T-helper 1 cell treated with Interleukin-12 subunit alpha and Interleukin-12 subunit beta and Interleukin-4 antibody, amounts not matched to agents 30 μg/mL and 1 μg/mL, for 36 hours (primary cell): ENCODE measurements at regions not wholly inside any gene's neighbourhood (a gene's known extent, or its start where the extent isn't known, plus 50 kb on each side); places are given as distances from the start of the nearest gene placed in this dataset.

ENCODE experiments used
- H3K27ac Mint-ChIP-seq: one replicate; pipeline ENCODE4 v1.8.0; 2021; ENCODE audit warnings: mild to moderate bottlenecking, mixed read lengths
- H3K27me3 Mint-ChIP-seq: one replicate; pipeline ENCODE4 v1.8.0; 2021; ENCODE audit warnings: low read depth, mixed read lengths
- H3K36me3 Mint-ChIP-seq: one replicate; pipeline ENCODE4 v1.8.0; 2021; ENCODE audit warnings: low read depth, mixed read lengths
- H3K4me1 Mint-ChIP-seq: one replicate; pipeline ENCODE4 v1.8.0; 2021; ENCODE audit warnings: low read depth, mixed read lengths
- H3K4me3 Mint-ChIP-seq: one replicate; pipeline ENCODE4 v1.8.0; 2021; ENCODE audit warnings: mild to moderate bottlenecking, moderate library complexity, mixed read lengths
- H3K9me3 Mint-ChIP-seq: one replicate; pipeline ENCODE4 v1.8.0; 2021; ENCODE audit warnings: mixed read lengths

- no peak overlapping the region for H3K27ac Mint-ChIP-seq
- H3K4me1 Mint-ChIP-seq: peaks cover 2% of the 10 kb centered on the region
- H3K27me3 Mint-ChIP-seq: no peaks in the 10 kb centered on the region
- no peak overlapping the region for H3K4me3 Mint-ChIP-seq
- no peaks in the 10 kb centered on the region for H3K36me3 Mint-ChIP-seq
- no peaks in the 10 kb centered on the region for H3K9me3 Mint-ChIP-seq
Measured at GRCh38 chr2:120785228-120785966, 49.7 kb downstream of the GLI2 start.

- Mint-ChIP-seq H3K27ac (no peak overlapping the region), H3K36me3 (no peaks in the 10 kb centered on the region), H3K9me3 (no peaks in the 10 kb centered on the region), H3K27me3 (no peaks in the 10 kb centered on the region), H3K4me3 (no peak overlapping the region), H3K4me1 (peaks cover 2% of the 10 kb centered on the region)
Measured at GRCh38 chr2:120786038-120786960, 50.6 kb downstream of the GLI2 start.

GRCh38 chr2:120787111-120787821, 51.6 kb downstream of the GLI2 start:
- H3K27ac Mint-ChIP-seq: no peak overlapping the region
- H3K4me1 Mint-ChIP-seq: peaks cover 2% of the 10 kb centered on the region
- H3K27me3 Mint-ChIP-seq: no peaks in the 10 kb centered on the region
- no peak overlapping the region for H3K4me3 Mint-ChIP-seq
- H3K9me3 Mint-ChIP-seq: no peaks in the 10 kb centered on the region
- no peaks in the 10 kb centered on the region for H3K36me3 Mint-ChIP-seq

- Mint-ChIP-seq H3K27me3 (no peaks in the 10 kb centered on the region), H3K9me3 (no peaks in the 10 kb centered on the region), H3K4me1 (peaks cover 2% of the 10 kb centered on the region), H3K4me3 (no peak overlapping the region), H3K36me3 (no peaks in the 10 kb centered on the region), H3K27ac (no peak overlapping the region)
Measured at GRCh38 chr2:120787822-120788700, 52.4 kb downstream of the GLI2 start.

GRCh38 chr2:120791243-120791961, 55.7 kb downstream of the GLI2 start:
- Mint-ChIP-seq H3K4me3 (no peak overlapping the region), H3K9me3 (no peaks in the 10 kb centered on the region), H3K27ac (no peak overlapping the region), H3K36me3 (no peaks in the 10 kb centered on the region), H3K4me1 (no peaks in the 10 kb centered on the region), H3K27me3 (no peaks in the 10 kb centered on the region)

GRCh38 chr2:120791962-120792297, 56.3 kb downstream of the GLI2 start:
- Mint-ChIP-seq H3K9me3 (no peaks in the 10 kb centered on the region), H3K4me1 (no peaks in the 10 kb centered on the region), H3K4me3 (no peak overlapping the region), H3K27me3 (no peaks in the 10 kb centered on the region), H3K27ac (no peak overlapping the region), H3K36me3 (no peaks in the 10 kb centered on the region)

- Mint-ChIP-seq H3K27ac (no peak overlapping the region), H3K9me3 (no peaks in the 10 kb centered on the region), H3K4me3 (no peak overlapping the region), H3K36me3 (no peaks in the 10 kb centered on the region), H3K27me3 (no peaks in the 10 kb centered on the region), H3K4me1 (no peaks in the 10 kb centered on the region)
Measured at GRCh38 chr2:120793682-120794403, 58.2 kb downstream of the GLI2 start.

- no peaks in the 10 kb centered on the region for H3K4me1 Mint-ChIP-seq
- H3K27me3 Mint-ChIP-seq: no peaks in the 10 kb centered on the region
- H3K27ac Mint-ChIP-seq: no peak overlapping the region
- H3K4me3 Mint-ChIP-seq: no peak overlapping the region
- H3K9me3 Mint-ChIP-seq: no peaks in the 10 kb centered on the region
- H3K36me3 Mint-ChIP-seq: no peaks in the 10 kb centered on the region
Measured at GRCh38 chr2:120794716-120795115, 59.0 kb downstream of the GLI2 start.

- Mint-ChIP-seq H3K36me3 (no peaks in the 10 kb centered on the region), H3K9me3 (no peaks in the 10 kb centered on the region), H3K4me1 (no peaks in the 10 kb centered on the region), H3K4me3 (no peak overlapping the region), H3K27ac (no peak overlapping the region), H3K27me3 (no peaks in the 10 kb centered on the region)
Measured at GRCh38 chr2:120796094-120796493, 60.4 kb downstream of the GLI2 start.

- H3K36me3 Mint-ChIP-seq: no peaks in the 10 kb centered on the region
- no peaks in the 10 kb centered on the region for H3K4me1 Mint-ChIP-seq
- no peak overlapping the region for H3K4me3 Mint-ChIP-seq
- H3K9me3 Mint-ChIP-seq: no peaks in the 10 kb centered on the region
- no peaks in the 10 kb centered on the region for H3K27me3 Mint-ChIP-seq
- no peak overlapping the region for H3K27ac Mint-ChIP-seq
Measured at GRCh38 chr2:120797421-120798221, 62.0 kb downstream of the GLI2 start.

- Mint-ChIP-seq H3K27me3 (no peaks in the 10 kb centered on the region), H3K9me3 (no peaks in the 10 kb centered on the region), H3K36me3 (no peaks in the 10 kb centered on the region), H3K27ac (no peak overlapping the region), H3K4me3 (no peak overlapping the region), H3K4me1 (no peaks in the 10 kb centered on the region)
Measured at GRCh38 chr2:120798567-120799247, 63.0 kb downstream of the GLI2 start.

- no peaks in the 10 kb centered on the region for H3K36me3 Mint-ChIP-seq
- H3K27me3 Mint-ChIP-seq: no peaks in the 10 kb centered on the region
- H3K4me3 Mint-ChIP-seq: no peak overlapping the region
- H3K4me1 Mint-ChIP-seq: no peaks in the 10 kb centered on the region
- H3K9me3 Mint-ChIP-seq: no peaks in the 10 kb centered on the region
- no peak overlapping the region for H3K27ac Mint-ChIP-seq
Measured at GRCh38 chr2:120802158-120802557, 66.5 kb downstream of the GLI2 start.
